Liver (tissue), 3 donors: ENCODE measurements at regions not wholly inside any gene's neighbourhood (a gene's known extent, or its start where the extent isn't known, plus 50 kb on each side); places are given as distances from the start of the nearest gene placed in this dataset.

ENCODE experiments used
- ATF3 ChIP-seq: IDR thresholded peaks from 2 replicates; pipeline ENCODE4 v1.6.1; 2016; ENCODE audit warnings: antibody characterized with exemption
- CTCF ChIP-seq: fragments of 150-350 bp; IDR thresholded peaks from 2 replicates; pipeline ENCODE4 v1.5.1; 2017; ENCODE audit warnings: improper control_type of control experiment, low read depth, low read length; ENCODE audit not compliant: missing input control
- FOXA1 ChIP-seq: IDR thresholded peaks from 2 replicates; pipeline ENCODE4 v1.6.1; 2016; ENCODE audit warnings: antibody characterized with exemption
- GABPA ChIP-seq, 2 donors: IDR thresholded peaks in 1 of 2; conservative IDR thresholded peaks in 1 of 2; 2 replicates each; pipeline ENCODE4 v1.6.1; 2016; ENCODE audit warnings: antibody characterized with exemption in 2 of 2, mild to moderate bottlenecking in 1 of 2, moderate library complexity in 1 of 2
- JUND ChIP-seq, 2 donors: IDR thresholded peaks; 2 replicates each; pipeline ENCODE4 v1.6.1; 2016; ENCODE audit warnings: antibody characterized with exemption in 2 of 2
- MAX ChIP-seq: IDR thresholded peaks from 2 replicates; pipeline ENCODE4 v1.6.1; 2016; ENCODE audit warnings: antibody characterized with exemption
- RAD21 ChIP-seq, 2 donors: IDR thresholded peaks; 2 replicates each; pipeline ENCODE4 v1.6.1; 2016; ENCODE audit warnings: antibody characterized with exemption in 2 of 2, mild to moderate bottlenecking in 2 of 2
- REST ChIP-seq: IDR thresholded peaks from 2 replicates; pipeline ENCODE4 v1.6.1; 2016; ENCODE audit warnings: antibody characterized with exemption, mild to moderate bottlenecking
- TAF1 ChIP-seq: conservative IDR thresholded peaks from 2 replicates; pipeline ENCODE4 v1.6.1; 2016; ENCODE audit warnings: antibody characterized with exemption, mild to moderate bottlenecking
- YY1 ChIP-seq: IDR thresholded peaks from 2 replicates; pipeline ENCODE4 v1.6.1; 2016; ENCODE audit warnings: antibody characterized with exemption, mild to moderate bottlenecking
- ZBTB33 ChIP-seq: IDR thresholded peaks from 2 replicates; pipeline ENCODE4 v1.6.1; 2016; ENCODE audit warnings: antibody characterized with exemption
- donor health status: healthy.
- donor health status: healthy.

GRCh38 chr13:87459419-87459818, 211.8 kb upstream of the SLITRK5 start:
- TF ChIP-seq CTCF (no peak), GABPA (IDR thresholded peaks at IDR 0.05 in 1 of 2, conservative IDR thresholded peaks at IDR 0.05 in 1 of 2) (no peak), YY1 (no peak), REST (no peak), RAD21 (IDR thresholded peaks at IDR 0.05) (no peak), MAX (no peak), JUND (IDR thresholded peaks at IDR 0.05) (no peak), TAF1 (no peak), ZBTB33 (no peak), ATF3 (no peak), FOXA1 (no peak)
